Suprapubic skin (tissue), 4 donors: ENCODE measurements at regions not wholly inside any gene's neighbourhood (a gene's known extent, or its start where the extent isn't known, plus 50 kb on each side); places are given as distances from the start of the nearest gene placed in this dataset.

Experiments used
- DNase-seq, 2 donors: peaks; one replicate each; pipeline ENCODE4 v3.0.0-alpha.2; 2019; ENCODE audit warnings: low spot score in 2 of 2
- H3K27ac ChIP-seq: fragments of 200-600 bp; sonication (generic); one replicate; pipeline ENCODE4 v1.5.1; 2019
- H3K27me3 ChIP-seq: fragments of 200-600 bp; sonication (generic); one replicate; pipeline ENCODE4 v1.5.1; 2019
- H3K36me3 ChIP-seq: fragments of 200-600 bp; sonication (generic); one replicate; pipeline ENCODE4 v1.5.1; 2019
- H3K4me1 ChIP-seq: fragments of 200-600 bp; sonication (generic); one replicate; pipeline ENCODE4 v1.5.1; 2019
- H3K4me3 ChIP-seq: fragments of 200-600 bp; sonication (generic); one replicate; pipeline ENCODE4 v1.5.1; 2019; ENCODE audit warnings: mild to moderate bottlenecking
- H3K9me3 ChIP-seq: fragments of 200-600 bp; sonication (generic); one replicate; pipeline ENCODE4 v1.5.1; 2019
- CTCF ChIP-seq, 2 donors: fragments of 200-600 bp in 1 of 2; fragments of 450-650 bp in 1 of 2; sonication (generic) in 1 of 2; IDR thresholded peaks; one replicate each; pipeline ENCODE4 v1.5.1; 2016 to 2019; ENCODE audit warnings: antibody characterized with exemption in 2 of 2, mild to moderate bottlenecking in 1 of 2, moderate library complexity in 1 of 2
- EP300 ChIP-seq: sonication (generic); formaldehyde crosslinking; IDR thresholded peaks from one replicate; pipeline ENCODE4 v1.6.1; 2017; ENCODE audit warnings: antibody characterized with exemption
- POLR2A ChIP-seq, 2 donors: fragments of 450-650 bp; IDR thresholded peaks; one replicate each; pipeline ENCODE4 v1.6.1; 2017; ENCODE audit warnings: antibody characterized with exemption in 2 of 2, mild to moderate bottlenecking in 2 of 2, moderate library complexity in 2 of 2
- POLR2AphosphoS5 ChIP-seq, 3 donors: sonication (generic); formaldehyde crosslinking; IDR thresholded peaks; one replicate each; pipeline ENCODE4 v1.6.1; 2017; ENCODE audit warnings: antibody characterized with exemption in 3 of 3
- WGBS: methylation state at CpG from one replicate; pipeline ENCODE4 v1.1.5; 2018; 5-methylcytosine and 5-hydroxymethylcytosine counted together

- 94% methylated on average over 5 of the region's 5 CpGs for WGBS
- peaks cover 6% of the 10 kb centered on the region for H3K4me1 ChIP-seq
- DNase-seq: no peak
- peaks cover 3% of the 10 kb centered on the region for H3K27me3 ChIP-seq
- no peak overlapping the region for H3K27ac ChIP-seq
- no peaks in the 10 kb centered on the region for H3K36me3 ChIP-seq
- no peak for TF ChIP-seq EP300
- no peak overlapping the region for H3K4me3 ChIP-seq
- no peaks in the 10 kb centered on the region for H3K9me3 ChIP-seq
These were observed 189.6 kb upstream of the NRP1 start for GRCh38 chr10:33524041-33524440.

GRCh38 chr10:33523236-33523792, 188.8 kb upstream of the NRP1 start:
- no peaks in the 10 kb centered on the region for H3K9me3 ChIP-seq
- H3K27ac ChIP-seq: no peak overlapping the region
- WGBS: 93% methylated on average over 6 of the region's 6 CpGs
- no peaks in the 10 kb centered on the region for H3K36me3 ChIP-seq
- TF ChIP-seq POLR2A (IDR thresholded peaks at IDR 0.05) (no peak), EP300 (no peak), CTCF (IDR thresholded peaks at IDR 0.05) (no peak), POLR2AphosphoS5 (IDR thresholded peaks at IDR 0.05) (no peak)
- peaks cover 3% of the 10 kb centered on the region for H3K27me3 ChIP-seq
- no peak for DNase-seq
- H3K4me3 ChIP-seq: no peak overlapping the region
- peaks cover 6% of the 10 kb centered on the region for H3K4me1 ChIP-seq

- Histone ChIP-seq H3K27ac (no peak overlapping the region), H3K4me3 (no peak overlapping the region), H3K27me3 (peaks cover 3% of the 10 kb centered on the region), H3K9me3 (no peaks in the 10 kb centered on the region), H3K36me3 (no peaks in the 10 kb centered on the region), H3K4me1 (peaks cover 6% of the 10 kb centered on the region)
- DNase-seq: no peak
- no peak for TF ChIP-seq EP300
- no peak for TF ChIP-seq POLR2AphosphoS5 (IDR thresholded peaks at IDR 0.05)
- no peak for TF ChIP-seq CTCF (IDR thresholded peaks at IDR 0.05)
- no peak for TF ChIP-seq POLR2A (IDR thresholded peaks at IDR 0.05)
- 94% methylated on average over 3 of the region's 3 CpGs for WGBS
These were observed 187.4 kb upstream of the NRP1 start for GRCh38 chr10:33521904-33522303.

GRCh38 chr10:33521062-33521461, 186.6 kb upstream of the NRP1 start:
- Histone ChIP-seq H3K27me3 (peaks cover 3% of the 10 kb centered on the region), H3K9me3 (no peaks in the 10 kb centered on the region), H3K4me3 (no peak overlapping the region), H3K36me3 (no peaks in the 10 kb centered on the region), H3K27ac (no peak overlapping the region), H3K4me1 (peaks cover 6% of the 10 kb centered on the region)
- TF ChIP-seq POLR2AphosphoS5 (IDR thresholded peaks at IDR 0.05): no peak
- no peak for TF ChIP-seq POLR2A (IDR thresholded peaks at IDR 0.05)
- TF ChIP-seq CTCF (IDR thresholded peaks at IDR 0.05): no peak
- no peak for TF ChIP-seq EP300
- WGBS: 32% methylated on average over 4 of the region's 4 CpGs
- DNase-seq: no peak

- Histone ChIP-seq H3K27me3 (peaks cover 3% of the 10 kb centered on the region), H3K36me3 (no peaks in the 10 kb centered on the region), H3K4me1 (peaks cover 6% of the 10 kb centered on the region), H3K27ac (no peak overlapping the region), H3K4me3 (no peak overlapping the region), H3K9me3 (no peaks in the 10 kb centered on the region)
- no peak for DNase-seq
- no peak for TF ChIP-seq EP300
- no peak for TF ChIP-seq POLR2AphosphoS5 (IDR thresholded peaks at IDR 0.05)
- TF ChIP-seq CTCF (IDR thresholded peaks at IDR 0.05): no peak
- 54% methylated on average over 2 of the region's 2 CpGs for WGBS
These were observed 185.8 kb upstream of the NRP1 start for GRCh38 chr10:33520223-33520622.
